HEK293 (cell line): ENCODE measurements at regions not wholly inside any gene's neighbourhood (a gene's known extent, or its start where the extent isn't known, plus 50 kb on each side); places are given as distances from the start of the nearest gene placed in this dataset.

ENCODE experiments used
- CTCF ChIA-PET: fragments of 350-600 bp; formaldehyde crosslinking; extraction: SDS; loops from one replicate; lab custom pipeline; 2021; ENCODE audit warnings: antibody characterized with exemption; lab: Yijun Ruan, JAX
- POLR2A ChIA-PET: fragments of 300-600 bp; formaldehyde crosslinking; extraction: SDS; loops from one replicate; lab custom pipeline; 2020; ENCODE audit warnings: antibody characterized with exemption, inconsistent platforms; lab: Yijun Ruan, JAX
- H3K27ac ChIP-seq: fragments of 200-500 bp; sonication (Bioruptor generic); 2 replicates; pipeline ENCODE4 v1.5.1; 2014; ENCODE audit warnings: low read depth, low read length, control low read depth, inconsistent platforms; ENCODE audit errors: extremely low read depth
- H3K36me3 ChIP-seq, 2 experiments: fragments of 200-500 bp in 1 of 2; sonication (Bioruptor generic) in 1 of 2; 1 replicate in 1 of 2; 2 replicates in 1 of 2; pipeline ENCODE4 v1.5.1; 2014 to 2017; ENCODE audit warnings: inconsistent platforms in 2 of 2, low read length in 2 of 2; ENCODE audit not compliant: control insufficient read depth in 2 of 2, insufficient read depth in 1 of 2
- H3K4me1 ChIP-seq: fragments of 200-500 bp; sonication (Bioruptor generic); 2 replicates; pipeline ENCODE4 v1.5.1; 2014; ENCODE audit warnings: mild to moderate bottlenecking, low read length, inconsistent platforms; ENCODE audit not compliant: control insufficient read depth, insufficient read depth
- H3K4me3 ChIP-seq: 2 replicates; pipeline ENCODE4 v1.5.1; 2011; ENCODE audit warnings: low read depth, mild to moderate bottlenecking, control low read depth, low read length, moderate library complexity
- H3K9me3 ChIP-seq: fragments of 200-500 bp; sonication (Bioruptor generic); 2 replicates; pipeline ENCODE4 v1.5.1; 2014; ENCODE audit warnings: low read depth, low read length, inconsistent platforms; ENCODE audit not compliant: control insufficient read depth, insufficient read depth
- HIC1 ChIP-seq: fragments of 450-650 bp; formaldehyde crosslinking; IDR thresholded peaks from 2 replicates; pipeline ENCODE4 v1.5.1; 2016; ENCODE audit warnings: missing biosample characterization, missing genetic modification characterization
- HOXC10 ChIP-seq: sonication (generic); formaldehyde crosslinking; IDR thresholded peaks from 2 replicates; pipeline ENCODE4 v1.8.1; 2023; ENCODE audit warnings: mild to moderate bottlenecking, missing genetic modification reagents
- MYNN ChIP-seq: fragments of 450-650 bp; formaldehyde crosslinking; IDR thresholded peaks from 2 replicates; pipeline ENCODE4 v1.5.1; 2016; ENCODE audit warnings: missing biosample characterization, missing genetic modification characterization, borderline replicate concordance
- PRDM6 ChIP-seq: fragments of 450-650 bp; formaldehyde crosslinking; IDR thresholded peaks from 2 replicates; pipeline ENCODE4 v1.5.1; 2017; ENCODE audit warnings: missing biosample characterization, missing genetic modification characterization
- ZBTB17 ChIP-seq: fragments of 450-650 bp; formaldehyde crosslinking; IDR thresholded peaks from 2 replicates; pipeline ENCODE4 v1.5.1; 2016; ENCODE audit warnings: missing biosample characterization, missing genetic modification characterization
- ZBTB49 ChIP-seq: fragments of 450-650 bp; formaldehyde crosslinking; IDR thresholded peaks from 2 replicates; pipeline ENCODE4 v1.5.1; 2016; ENCODE audit warnings: missing biosample characterization, missing genetic modification characterization, low read depth
- ZNF121 ChIP-seq: fragments of 450-650 bp; formaldehyde crosslinking; IDR thresholded peaks from 2 replicates; pipeline ENCODE4 v1.5.1; 2016; ENCODE audit warnings: missing biosample characterization, missing genetic modification characterization
- ZNF175 ChIP-seq: fragments of 450-650 bp; formaldehyde crosslinking; IDR thresholded peaks from 2 replicates; pipeline ENCODE4 v1.5.1; 2016; ENCODE audit warnings: missing biosample characterization, missing genetic modification characterization
- ZNF2 ChIP-seq: fragments of 450-650 bp; formaldehyde crosslinking; IDR thresholded peaks from 2 replicates; pipeline ENCODE4 v1.5.1; 2016; ENCODE audit warnings: missing biosample characterization, missing genetic modification characterization
- ZNF280D ChIP-seq: fragments of 450-650 bp; formaldehyde crosslinking; IDR thresholded peaks from 2 replicates; pipeline ENCODE4 v1.5.1; 2016; ENCODE audit warnings: missing biosample characterization, missing genetic modification characterization
- ZNF416 ChIP-seq: fragments of 450-650 bp; formaldehyde crosslinking; IDR thresholded peaks from 2 replicates; pipeline ENCODE4 v1.5.1; 2016; ENCODE audit warnings: missing biosample characterization, missing genetic modification characterization
- ZNF561 ChIP-seq: fragments of 450-650 bp; IDR thresholded peaks from 2 replicates; pipeline ENCODE4 v1.5.1; 2018; ENCODE audit warnings: missing biosample characterization, missing genetic modification characterization, borderline replicate concordance
- ZNF639 ChIP-seq: fragments of 450-650 bp; formaldehyde crosslinking; IDR thresholded peaks from 2 replicates; pipeline ENCODE4 v1.5.1; 2016; ENCODE audit warnings: missing biosample characterization, missing genetic modification characterization
- ZNF76 ChIP-seq: fragments of 450-650 bp; formaldehyde crosslinking; IDR thresholded peaks from 2 replicates; pipeline ENCODE4; 2016; ENCODE audit warnings: low read depth, missing biosample characterization, missing genetic modification characterization, borderline replicate concordance
- ZNF777 ChIP-seq: fragments of 450-650 bp; formaldehyde crosslinking; IDR thresholded peaks from 2 replicates; pipeline ENCODE4 v1.5.1; 2017; ENCODE audit warnings: missing biosample characterization, missing genetic modification characterization, borderline replicate concordance

GRCh38 chr17:79533116-79533515 lies 77.7 kb downstream of the RBFOX3 start:
- Histone ChIP-seq H3K36me3 (no peaks in the 10 kb centered on the region), H3K4me3 (no peak overlapping the region), H3K4me1 (no peaks in the 10 kb centered on the region), H3K9me3 (no peaks in the 10 kb centered on the region), H3K27ac (no peak overlapping the region)
- ChIA-PET POLR2A (no interaction called here), CTCF (interaction anchor here (0.5 kb wide), 1 partner anchor 80 kb away, joined by 3 read pairs; no protein-coding TSS in a partner anchor)
- TF ChIP-seq HIC1 (tag by site-specific recombination) (no peak), ZBTB49 (tag by site-specific recombination) (no peak), ZBTB17 (tag by site-specific recombination) (no peak), ZNF2 (tag by site-specific recombination) (no peak), ZNF561 (tag by site-specific recombination) (no peak), ZNF416 (tag by site-specific recombination) (no peak), MYNN (no peak), ZNF280D (tag by site-specific recombination) (no peak), ZNF121 (tag by site-specific recombination) (no peak), HOXC10 (CRISPR knock-in tag) (no peak), PRDM6 (tag by site-specific recombination) (no peak), ZNF639 (no peak), ZNF175 (tag by site-specific recombination) (no peak), ZNF777 (tag by site-specific recombination) (no peak), ZNF76 (tag by site-specific recombination) (no peak)
